ENCODE measurements at regions not wholly inside any gene's neighbourhood (a gene's known extent, or its start where the extent isn't known, plus 50 kb on each side); places are given as distances from the start of the nearest gene placed in this dataset.

DNA sequence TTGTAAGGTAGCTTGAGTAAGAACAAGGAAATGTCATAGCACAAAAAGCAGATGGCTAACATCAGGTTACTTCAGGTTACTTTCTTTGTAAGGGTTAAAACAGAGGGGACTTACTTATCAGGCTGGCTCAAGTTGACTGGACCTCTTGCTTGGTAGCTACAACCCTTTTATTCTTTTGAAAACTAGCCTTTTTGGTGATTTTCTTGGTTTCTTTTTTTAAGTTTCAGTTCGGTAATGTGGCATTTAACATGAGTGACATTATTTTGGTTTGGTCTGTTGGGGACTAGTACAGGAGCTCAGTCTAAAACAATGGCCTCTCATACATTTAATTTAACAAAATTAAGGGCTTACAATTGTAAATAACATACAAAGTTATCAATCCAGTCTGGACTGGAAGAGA is 621.4 kb downstream of the OTOL1 start:
- TF ChIP-seq ZNF501 (tag by site-specific recombination; IDR thresholded peaks at IDR 0.05) (no peak), ZSCAN16 (tag by site-specific recombination; IDR thresholded peaks at IDR 0.05) (no peak), ZNF433 (tag by site-specific recombination; IDR thresholded peaks at IDR 0.05; ENCODE audit: low read depth) (no peak), ZNF174 (tag by site-specific recombination; IDR thresholded peaks at IDR 0.05) (no peak), BCL6B (tag by site-specific recombination; IDR thresholded peaks at IDR 0.05) (no peak)
- TF ChIP-seq, protein P1, sequence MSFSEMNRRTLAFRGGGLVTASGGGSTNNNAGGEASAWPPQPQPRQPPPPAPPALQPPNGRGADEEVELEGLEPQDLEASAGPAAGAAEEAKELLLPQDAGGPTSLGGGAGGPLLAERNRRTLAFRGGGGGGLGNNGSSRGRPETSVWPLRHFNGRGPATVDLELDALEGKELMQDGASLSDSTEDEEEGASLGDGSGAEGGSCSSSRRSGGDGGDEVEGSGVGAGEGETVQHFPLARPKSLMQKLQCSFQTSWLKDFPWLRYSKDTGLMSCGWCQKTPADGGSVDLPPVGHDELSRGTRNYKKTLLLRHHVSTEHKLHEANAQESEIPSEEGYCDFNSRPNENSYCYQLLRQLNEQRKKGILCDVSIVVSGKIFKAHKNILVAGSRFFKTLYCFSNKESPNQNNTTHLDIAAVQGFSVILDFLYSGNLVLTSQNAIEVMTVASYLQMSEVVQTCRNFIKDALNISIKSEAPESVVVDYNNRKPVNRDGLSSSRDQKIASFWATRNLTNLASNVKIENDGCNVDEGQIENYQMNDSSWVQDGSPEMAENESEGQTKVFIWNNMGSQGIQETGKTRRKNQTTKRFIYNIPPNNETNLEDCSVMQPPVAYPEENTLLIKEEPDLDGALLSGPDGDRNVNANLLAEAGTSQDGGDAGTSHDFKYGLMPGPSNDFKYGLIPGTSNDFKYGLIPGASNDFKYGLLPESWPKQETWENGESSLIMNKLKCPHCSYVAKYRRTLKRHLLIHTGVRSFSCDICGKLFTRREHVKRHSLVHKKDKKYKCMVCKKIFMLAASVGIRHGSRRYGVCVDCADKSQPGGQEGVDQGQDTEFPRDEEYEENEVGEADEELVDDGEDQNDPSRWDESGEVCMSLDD (tag by site-specific recombination; IDR thresholded peaks at IDR 0.05): no peak
- TF ChIP-seq, protein P2, sequence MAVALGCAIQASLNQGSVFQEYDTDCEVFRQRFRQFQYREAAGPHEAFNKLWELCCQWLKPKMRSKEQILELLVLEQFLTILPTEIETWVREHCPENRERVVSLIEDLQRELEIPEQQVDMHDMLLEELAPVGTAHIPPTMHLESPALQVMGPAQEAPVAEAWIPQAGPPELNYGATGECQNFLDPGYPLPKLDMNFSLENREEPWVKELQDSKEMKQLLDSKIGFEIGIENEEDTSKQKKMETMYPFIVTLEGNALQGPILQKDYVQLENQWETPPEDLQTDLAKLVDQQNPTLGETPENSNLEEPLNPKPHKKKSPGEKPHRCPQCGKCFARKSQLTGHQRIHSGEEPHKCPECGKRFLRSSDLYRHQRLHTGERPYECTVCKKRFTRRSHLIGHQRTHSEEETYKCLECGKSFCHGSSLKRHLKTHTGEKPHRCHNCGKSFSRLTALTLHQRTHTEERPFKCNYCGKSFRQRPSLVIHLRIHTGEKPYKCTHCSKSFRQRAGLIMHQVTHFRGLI (tag by site-specific recombination; IDR thresholded peaks at IDR 0.05): no peak
